Keratinocyte (primary cell): ENCODE measurements at regions not wholly inside any gene's neighbourhood (a gene's known extent, or its start where the extent isn't known, plus 50 kb on each side); places are given as distances from the start of the nearest gene placed in this dataset.
A peak's percentile ranks its signal among the peaks of the same experiment; 100 is the strongest.

Experiments
- EZH2 ChIP-seq: IDR thresholded peaks from one replicate; pipeline ENCODE4 v1.6.1; 2012; ENCODE audit warnings: inconsistent platforms, mild to moderate bottlenecking, low read length, moderate library complexity
- TF ChIP-seq, protein P1 (sequence below), 3 experiments: IDR thresholded peaks in 1 of 3; conservative IDR thresholded peaks in 1 of 3; optimal IDR thresholded peaks in 1 of 3; 2 replicates in 2 of 3; 3 replicates in 1 of 3; pipeline versions ENCODE3 to v1.5.1; 2011; ENCODE audit warnings: low read length in 3 of 3, mild to moderate bottlenecking in 3 of 3, moderate library complexity in 2 of 3, control low read depth in 1 of 3, inconsistent platforms in 1 of 3; ENCODE audit not compliant: insufficient read depth in 2 of 3; ENCODE audit errors: extremely low read depth in 1 of 3

DNA sequence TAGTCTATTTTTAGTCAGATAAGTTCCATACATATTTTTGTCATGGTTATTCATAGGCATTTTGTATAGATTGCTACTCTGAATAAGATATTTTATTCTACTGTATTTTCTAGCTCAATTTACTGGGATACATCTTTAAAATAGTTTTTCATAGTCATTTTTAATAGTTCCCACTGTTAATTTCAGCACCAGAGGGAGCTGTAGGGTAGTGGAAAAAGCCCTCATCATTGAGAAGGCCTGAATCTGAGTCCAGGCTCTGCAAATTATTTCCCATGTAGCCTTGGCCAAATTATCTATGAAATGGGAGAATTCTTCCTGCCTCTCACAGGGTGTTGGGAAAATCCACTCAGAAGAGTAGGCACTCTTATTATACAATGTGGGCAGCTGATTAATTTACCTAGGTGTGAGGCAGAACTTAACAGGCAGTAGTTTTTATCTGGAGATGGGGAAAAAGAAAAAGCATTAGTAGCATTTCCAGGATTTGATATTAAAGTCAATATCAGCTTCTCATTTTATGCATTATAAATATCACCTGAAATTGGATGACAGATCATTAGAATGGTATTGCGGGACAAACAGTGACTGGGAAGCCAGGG lies 102.9 kb upstream of the PAQR3 start:
- TF ChIP-seq, protein P1, sequence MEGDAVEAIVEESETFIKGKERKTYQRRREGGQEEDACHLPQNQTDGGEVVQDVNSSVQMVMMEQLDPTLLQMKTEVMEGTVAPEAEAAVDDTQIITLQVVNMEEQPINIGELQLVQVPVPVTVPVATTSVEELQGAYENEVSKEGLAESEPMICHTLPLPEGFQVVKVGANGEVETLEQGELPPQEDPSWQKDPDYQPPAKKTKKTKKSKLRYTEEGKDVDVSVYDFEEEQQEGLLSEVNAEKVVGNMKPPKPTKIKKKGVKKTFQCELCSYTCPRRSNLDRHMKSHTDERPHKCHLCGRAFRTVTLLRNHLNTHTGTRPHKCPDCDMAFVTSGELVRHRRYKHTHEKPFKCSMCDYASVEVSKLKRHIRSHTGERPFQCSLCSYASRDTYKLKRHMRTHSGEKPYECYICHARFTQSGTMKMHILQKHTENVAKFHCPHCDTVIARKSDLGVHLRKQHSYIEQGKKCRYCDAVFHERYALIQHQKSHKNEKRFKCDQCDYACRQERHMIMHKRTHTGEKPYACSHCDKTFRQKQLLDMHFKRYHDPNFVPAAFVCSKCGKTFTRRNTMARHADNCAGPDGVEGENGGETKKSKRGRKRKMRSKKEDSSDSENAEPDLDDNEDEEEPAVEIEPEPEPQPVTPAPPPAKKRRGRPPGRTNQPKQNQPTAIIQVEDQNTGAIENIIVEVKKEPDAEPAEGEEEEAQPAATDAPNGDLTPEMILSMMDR (optimal IDR thresholded peaks at IDR 0.05 in 1 of 3, IDR thresholded peaks at IDR 0.05 in 1 of 3, conservative IDR thresholded peaks at IDR 0.05 in 1 of 3; ENCODE audit: extremely low read depth in 1 of 3, insufficient read depth in 2 of 3, low read length in 3 of 3): peak; percentile 25 to 46 (median 34)
- TF ChIP-seq EZH2: no peak
